Body of pancreas (tissue), 4 donors: ENCODE measurements at regions not wholly inside any gene's neighbourhood (a gene's known extent, or its start where the extent isn't known, plus 50 kb on each side); places are given as distances from the start of the nearest gene placed in this dataset.

Experiments
- ATAC-seq: fragments of 150-250 bp; one replicate; pipeline ENCODE4 v1.9.1; 2016
- DNase-seq, 4 donors: peaks; one replicate each; pipeline ENCODE4 v3.0.0-alpha.2; 2019
- H3K27ac ChIP-seq, 4 donors: fragments of 200-600 bp; sonication (generic); 1 replicate in 3 of 4; 2 replicates in 1 of 4; pipeline versions ENCODE4 v1.5.1 to v1.6.1; 2016 to 2019; ENCODE audit warnings: mild to moderate bottlenecking in 1 of 4, mixed read lengths in 1 of 4, moderate library complexity in 1 of 4
- H3K27me3 ChIP-seq, 2 donors: fragments of 200-600 bp; sonication (generic); one replicate each; pipeline ENCODE4 v1.6.0; 2016; ENCODE audit warnings: mild to moderate bottlenecking in 1 of 2
- H3K36me3 ChIP-seq, 2 donors: fragments of 200-600 bp; sonication (generic); replicated peaks in 1 of 2; 2 replicates each; pipeline ENCODE4 v1.5.1; 2016; ENCODE audit warnings: low read depth in 2 of 2; ENCODE audit not compliant: insufficient read depth in 1 of 2
- H3K4me1 ChIP-seq: fragments of 200-600 bp; sonication (generic); one replicate; pipeline ENCODE4 v1.6.0; 2016
- H3K4me3 ChIP-seq, 2 donors: fragments of 200-600 bp; sonication (generic); 1 replicate in 1 of 2; 2 replicates in 1 of 2; pipeline ENCODE4 v1.5.1; 2016 to 2019
- H3K9me3 ChIP-seq, 3 donors: fragments of 200-600 bp; sonication (generic); 1 replicate in 2 of 3; 2 replicates in 1 of 3; pipeline ENCODE4 v1.5.1; 2016
- CTCF ChIP-seq, 7 experiments: fragments of 450-650 bp in 4 of 7; fragments of 200-600 bp in 3 of 7; sonication (generic) in 3 of 7; IDR thresholded peaks; one replicate each; pipeline ENCODE4 v1.5.1; 2016 to 2019; ENCODE audit warnings: antibody characterized with exemption in 7 of 7
- POLR2A ChIP-seq, 3 donors: fragments of 450-650 bp; IDR thresholded peaks; one replicate each; pipeline ENCODE4 v1.6.1; 2016; ENCODE audit warnings: antibody characterized with exemption in 3 of 3, mild to moderate bottlenecking in 2 of 3
- WGBS, 2 donors: methylation state at CpG; one replicate each; pipeline ENCODE4 v1.1.5; 2017; 5-methylcytosine and 5-hydroxymethylcytosine counted together
- intact Hi-C: fragments of 100-400 bp; cut with DNase I; formaldehyde crosslinking; loops from one replicate; pipeline ENCODE4 v1.15.1; 2023

DNA sequence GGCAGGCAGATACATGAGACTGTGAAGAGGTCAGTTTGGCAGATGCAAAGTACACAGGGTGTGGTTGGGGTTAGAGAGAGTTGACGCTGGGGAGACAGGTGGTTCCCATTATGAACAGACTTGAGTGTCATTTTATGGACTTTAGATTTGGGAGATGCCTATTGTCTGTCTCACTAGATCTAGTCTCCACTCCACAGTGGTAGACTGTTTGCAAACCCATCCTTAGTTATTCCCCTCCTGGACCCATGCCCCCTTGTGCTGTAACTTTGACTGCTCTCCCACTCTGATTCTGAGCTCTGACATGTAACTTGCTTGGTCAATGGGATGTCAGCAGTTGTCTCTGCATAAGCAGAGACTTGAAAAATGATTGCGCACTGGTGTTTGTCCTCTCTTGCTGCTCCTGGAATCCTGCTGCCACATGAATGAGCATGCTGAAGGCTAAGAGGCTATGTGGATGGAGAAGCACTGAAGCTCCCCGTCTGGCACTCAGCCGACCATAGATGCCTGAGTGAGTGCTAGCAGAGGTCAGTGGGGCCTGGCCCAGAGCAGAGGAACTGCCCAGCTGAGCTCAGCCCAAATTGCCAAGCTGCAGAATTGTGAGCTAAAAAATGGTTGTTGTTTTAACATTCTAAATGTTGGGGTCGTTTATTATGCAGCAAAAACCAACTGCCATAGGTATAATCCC lies 88.2 kb downstream of the FAM43A start:
- 53 to 61% methylated on average over 5 of the region's 5 CpGs for WGBS, 2 donors
- no peak for TF ChIP-seq CTCF (IDR thresholded peaks at IDR 0.05)
- TF ChIP-seq POLR2A (IDR thresholded peaks at IDR 0.05), result no peak
- Histone ChIP-seq H3K27ac (no peak overlapping the region), H3K4me3 (no peak overlapping the region), H3K9me3 (no peaks in the 10 kb centered on the region), H3K27me3 (no peaks in the 10 kb centered on the region), H3K36me3 (no peaks in the 10 kb centered on the region), H3K4me1 (peaks cover 5% of the 10 kb centered on the region)
- intact Hi-C loops, result no loop called here
- DNase-seq (no peak), ATAC-seq (no peak)

GRCh38 chr3:194775266-194775665 lies 89.6 kb downstream of the FAM43A start:
- H3K9me3 ChIP-seq, result no peaks in the 10 kb centered on the region
- no peak for ATAC-seq
- no peak overlapping the region for H3K4me3 ChIP-seq
- intact Hi-C loops, result no loop called here
- TF ChIP-seq CTCF (IDR thresholded peaks at IDR 0.05) (no peak), POLR2A (IDR thresholded peaks at IDR 0.05) (no peak)
- WGBS, 2 donors, result 48 to 54% methylated on average over 3 of the region's 3 CpGs
- H3K27ac ChIP-seq, result no peak overlapping the region
- no peak for DNase-seq
- H3K4me1 ChIP-seq, result no peaks in the 10 kb centered on the region
- no peaks in the 10 kb centered on the region for H3K36me3 ChIP-seq
- H3K27me3 ChIP-seq, result no peaks in the 10 kb centered on the region

GRCh38 chr3:194775731-194776130 lies 90.0 kb downstream of the FAM43A start:
- Histone ChIP-seq H3K9me3 (no peaks in the 10 kb centered on the region), H3K4me1 (no peaks in the 10 kb centered on the region), H3K4me3 (no peak overlapping the region), H3K36me3 (no peaks in the 10 kb centered on the region), H3K27me3 (no peaks in the 10 kb centered on the region), H3K27ac (no peak overlapping the region)
- no peak for TF ChIP-seq CTCF (IDR thresholded peaks at IDR 0.05)
- TF ChIP-seq POLR2A (IDR thresholded peaks at IDR 0.05), result no peak
- intact Hi-C loops, result no loop called here
- DNase-seq (no peak), ATAC-seq (no peak)
- WGBS, 2 donors, result 47 to 100% methylated on average over 1 to 3 of the region's 3 CpGs

- H3K27me3 ChIP-seq, result no peaks in the 10 kb centered on the region
- no peak overlapping the region for H3K27ac ChIP-seq
- intact Hi-C loops, result no loop called here
- TF ChIP-seq CTCF (IDR thresholded peaks at IDR 0.05) (no peak), POLR2A (IDR thresholded peaks at IDR 0.05) (no peak)
- ATAC-seq (no peak), DNase-seq (no peak)
- H3K4me1 ChIP-seq, result no peaks in the 10 kb centered on the region
- 47 to 56% methylated on average over 5 of the region's 5 CpGs for WGBS, 2 donors
- no peak overlapping the region for H3K4me3 ChIP-seq
- no peaks in the 10 kb centered on the region for H3K36me3 ChIP-seq
- no peaks in the 10 kb centered on the region for H3K9me3 ChIP-seq
Measured at GRCh38 chr3:194777729-194778128, 92.0 kb downstream of the FAM43A start.

- DNase-seq (no peak), ATAC-seq (no peak)
- Histone ChIP-seq H3K27me3 (no peaks in the 10 kb centered on the region), H3K36me3 (no peaks in the 10 kb centered on the region), H3K4me1 (no peaks in the 10 kb centered on the region), H3K27ac (peak overlapping the region in 2 of 4 donors; percentile 10 to 40), H3K9me3 (no peaks in the 10 kb centered on the region), H3K4me3 (no peak overlapping the region)
- intact Hi-C loops, result no loop called here
- no peak for TF ChIP-seq POLR2A (IDR thresholded peaks at IDR 0.05)
- no peak for TF ChIP-seq CTCF (IDR thresholded peaks at IDR 0.05)
- WGBS, 2 donors, result 34 to 56% methylated on average over 4 of the region's 4 CpGs
Measured at GRCh38 chr3:194779729-194780224, 94.1 kb downstream of the FAM43A start.
